ENCODE measurements at regions not wholly inside any gene's neighbourhood (a gene's known extent, or its start where the extent isn't known, plus 50 kb on each side); places are given as distances from the start of the nearest gene placed in this dataset.
A peak's percentile ranks its signal among the peaks of the same experiment; 100 is the strongest.

- DNase-seq = no peak
Observed at GRCh38 chr5:129821477-129822131, 73.7 kb downstream of the MINAR2 start.

GRCh38 chr5:129830288-129830687 is 74.0 kb upstream of the CHSY3 start:
- no peak for DNase-seq

GRCh38 chr5:129836321-129836720 is 67.9 kb upstream of the CHSY3 start:
- DNase-seq = no peak

- no peak for DNase-seq
Observed at GRCh38 chr5:129844764-129845163, 59.5 kb upstream of the CHSY3 start.

- peak; percentile 59 for DNase-seq
Observed at GRCh38 chr5:129852747-129853352, 51.4 kb upstream of the CHSY3 start.

GRCh38 chr5:129853588-129853987 is 50.7 kb upstream of the CHSY3 start:
- no peak for DNase-seq

All from HCEC 1CT (cell line).